Astrocyte of the cerebellum (primary cell): ENCODE measurements at regions not wholly inside any gene's neighbourhood (a gene's known extent, or its start where the extent isn't known, plus 50 kb on each side); places are given as distances from the start of the nearest gene placed in this dataset.

Experiments
- DNase-seq: peaks from one replicate; pipeline ENCODE4 v3.0.0-alpha.2; 2011; ENCODE audit warnings: low read depth
- H3K4me3 ChIP-seq: 2 replicates; pipeline ENCODE4 v1.5.1; 2011; ENCODE audit warnings: mild to moderate bottlenecking, low read depth, low read length, moderate library complexity
- in situ Hi-C: cut with HindIII; loops from 2 replicates; pipeline ENCODE4 v1.10.0; 2017; ENCODE audit warnings: low sequenced_read_pairs
- TF ChIP-seq, protein P1 (sequence below): IDR thresholded peaks from 2 replicates; pipeline ENCODE4 v1.5.1; 2012; ENCODE audit warnings: low read length, low read depth, moderate library complexity, mild to moderate bottlenecking; ENCODE audit errors: missing control alignments

DNA sequence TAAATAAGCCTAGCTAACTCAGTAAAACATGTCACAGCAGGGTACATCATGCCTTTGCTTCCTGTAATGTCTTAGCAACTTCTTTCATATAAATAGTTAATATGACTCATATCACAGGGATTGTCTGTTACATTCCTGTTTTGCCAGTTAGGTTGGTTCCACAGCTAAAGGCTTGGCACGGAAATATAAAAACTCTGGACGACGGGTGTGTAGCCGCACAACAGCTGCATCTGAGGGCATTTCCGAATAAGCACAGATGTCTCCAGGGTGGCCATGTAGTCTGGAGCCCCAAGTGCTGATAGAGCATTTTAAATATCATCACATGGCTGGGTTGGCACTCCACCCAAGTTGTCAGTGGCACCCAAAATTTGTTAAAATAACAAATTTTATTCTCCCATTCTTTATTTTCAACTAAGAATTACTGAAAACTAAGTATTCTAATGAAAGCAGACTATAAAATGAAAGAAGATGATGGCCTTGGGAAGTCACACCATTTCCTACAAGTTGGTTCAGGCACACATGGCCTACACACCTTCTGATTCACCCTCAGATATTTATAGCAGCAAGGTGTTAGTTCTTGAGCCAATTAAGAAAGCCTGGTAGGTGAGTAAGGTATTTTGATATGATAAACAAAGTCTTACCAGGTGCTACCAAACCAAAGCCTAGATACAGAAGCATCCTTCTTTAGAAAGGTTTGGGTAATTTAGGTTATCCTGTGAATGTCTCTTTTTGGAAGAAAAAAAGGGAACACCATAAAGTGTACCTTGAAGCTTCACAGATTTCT is 61.8 kb upstream of the STK17B start:
- peak; percentile 80 for DNase-seq
- TF ChIP-seq, protein P1, sequence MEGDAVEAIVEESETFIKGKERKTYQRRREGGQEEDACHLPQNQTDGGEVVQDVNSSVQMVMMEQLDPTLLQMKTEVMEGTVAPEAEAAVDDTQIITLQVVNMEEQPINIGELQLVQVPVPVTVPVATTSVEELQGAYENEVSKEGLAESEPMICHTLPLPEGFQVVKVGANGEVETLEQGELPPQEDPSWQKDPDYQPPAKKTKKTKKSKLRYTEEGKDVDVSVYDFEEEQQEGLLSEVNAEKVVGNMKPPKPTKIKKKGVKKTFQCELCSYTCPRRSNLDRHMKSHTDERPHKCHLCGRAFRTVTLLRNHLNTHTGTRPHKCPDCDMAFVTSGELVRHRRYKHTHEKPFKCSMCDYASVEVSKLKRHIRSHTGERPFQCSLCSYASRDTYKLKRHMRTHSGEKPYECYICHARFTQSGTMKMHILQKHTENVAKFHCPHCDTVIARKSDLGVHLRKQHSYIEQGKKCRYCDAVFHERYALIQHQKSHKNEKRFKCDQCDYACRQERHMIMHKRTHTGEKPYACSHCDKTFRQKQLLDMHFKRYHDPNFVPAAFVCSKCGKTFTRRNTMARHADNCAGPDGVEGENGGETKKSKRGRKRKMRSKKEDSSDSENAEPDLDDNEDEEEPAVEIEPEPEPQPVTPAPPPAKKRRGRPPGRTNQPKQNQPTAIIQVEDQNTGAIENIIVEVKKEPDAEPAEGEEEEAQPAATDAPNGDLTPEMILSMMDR = no peak
- no peak overlapping the region for H3K4me3 ChIP-seq
- in situ Hi-C loops = no loop called here

DNA sequence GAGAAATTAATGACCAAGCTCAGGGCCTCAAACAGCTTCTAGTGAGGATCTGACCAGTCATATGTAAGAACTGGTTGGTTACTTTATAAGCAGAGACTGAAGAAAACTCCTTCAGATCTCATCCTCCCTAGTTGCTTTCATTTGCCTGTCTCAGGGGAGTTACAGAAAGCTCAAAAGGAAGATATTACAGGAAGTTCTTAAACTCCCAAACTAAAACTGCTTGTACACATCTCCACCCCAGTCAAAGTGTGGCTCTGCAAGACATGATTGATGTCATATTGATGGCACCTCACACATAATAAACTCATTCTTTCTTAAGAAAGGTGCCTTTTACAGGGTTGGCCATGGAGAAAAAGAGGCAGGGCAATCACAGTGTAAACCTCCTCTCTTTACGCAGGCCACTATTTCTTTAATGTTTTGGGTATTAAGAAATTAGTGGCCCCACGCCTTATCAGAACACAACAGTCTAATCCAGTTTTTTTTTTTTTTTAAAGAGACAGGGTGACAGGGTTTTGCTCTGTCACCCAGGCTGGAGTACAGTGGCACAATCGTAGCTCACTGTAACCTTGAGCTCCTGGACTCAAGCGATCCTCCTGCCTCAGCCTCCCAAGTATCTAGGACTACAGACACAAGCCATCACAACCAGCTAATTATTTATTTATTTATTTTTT is 62.6 kb upstream of the STK17B start:
- TF ChIP-seq, protein P1 = no peak
- no peak for DNase-seq
- H3K4me3 ChIP-seq = no peak overlapping the region
- in situ Hi-C loops = no loop called here

DNA sequence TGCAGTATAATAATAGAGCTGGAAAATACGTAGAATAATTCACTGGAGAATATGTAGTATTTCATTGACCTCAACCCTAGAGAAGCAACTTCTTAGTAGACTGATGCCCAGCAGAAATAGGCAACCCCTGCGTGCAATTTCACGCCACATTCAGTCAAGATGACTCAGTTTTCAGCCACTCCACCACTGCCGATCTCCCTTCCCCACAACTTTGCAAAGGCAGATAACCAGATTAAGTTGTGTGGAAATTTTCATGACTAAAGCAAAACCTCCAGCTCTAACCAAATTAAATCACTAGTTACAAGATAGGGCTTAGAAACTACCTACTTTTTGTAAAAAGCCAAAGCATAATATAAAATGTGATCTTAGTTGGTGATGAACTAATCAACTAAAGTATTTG is 63.3 kb upstream of the STK17B start:
- TF ChIP-seq, protein P1 = no peak
- H3K4me3 ChIP-seq = no peak overlapping the region
- DNase-seq = peak; percentile 89
- in situ Hi-C loops = no loop called here

DNA sequence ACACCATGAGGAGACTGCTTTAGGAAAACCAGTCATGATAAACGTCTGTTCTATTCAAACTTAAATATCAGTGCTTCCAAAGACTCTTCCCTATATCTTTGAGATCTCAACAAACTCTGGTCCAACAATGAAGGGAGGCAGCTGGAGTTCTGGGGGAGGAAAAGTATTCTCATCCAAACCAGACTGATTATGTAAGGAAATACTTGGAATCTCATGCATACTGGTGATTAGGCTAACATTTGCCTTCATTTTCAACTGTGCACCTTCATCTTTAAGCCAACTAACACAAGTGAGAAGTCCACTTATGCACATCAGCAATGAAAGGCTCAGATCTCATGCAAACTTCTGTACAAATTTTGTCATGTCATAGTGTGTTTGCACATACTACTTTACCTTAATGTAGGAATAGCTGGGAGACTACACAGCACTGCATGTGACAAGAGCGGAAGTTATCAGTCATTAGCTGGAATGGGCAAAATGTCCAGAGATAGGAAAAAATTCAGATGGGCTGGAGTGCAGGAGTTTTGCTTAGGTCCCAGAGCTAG is 67.5 kb upstream of the STK17B start:
- no peak overlapping the region for H3K4me3 ChIP-seq
- TF ChIP-seq, protein P1 = no peak
- in situ Hi-C loops = no loop called here
- DNase-seq = no peak

DNA sequence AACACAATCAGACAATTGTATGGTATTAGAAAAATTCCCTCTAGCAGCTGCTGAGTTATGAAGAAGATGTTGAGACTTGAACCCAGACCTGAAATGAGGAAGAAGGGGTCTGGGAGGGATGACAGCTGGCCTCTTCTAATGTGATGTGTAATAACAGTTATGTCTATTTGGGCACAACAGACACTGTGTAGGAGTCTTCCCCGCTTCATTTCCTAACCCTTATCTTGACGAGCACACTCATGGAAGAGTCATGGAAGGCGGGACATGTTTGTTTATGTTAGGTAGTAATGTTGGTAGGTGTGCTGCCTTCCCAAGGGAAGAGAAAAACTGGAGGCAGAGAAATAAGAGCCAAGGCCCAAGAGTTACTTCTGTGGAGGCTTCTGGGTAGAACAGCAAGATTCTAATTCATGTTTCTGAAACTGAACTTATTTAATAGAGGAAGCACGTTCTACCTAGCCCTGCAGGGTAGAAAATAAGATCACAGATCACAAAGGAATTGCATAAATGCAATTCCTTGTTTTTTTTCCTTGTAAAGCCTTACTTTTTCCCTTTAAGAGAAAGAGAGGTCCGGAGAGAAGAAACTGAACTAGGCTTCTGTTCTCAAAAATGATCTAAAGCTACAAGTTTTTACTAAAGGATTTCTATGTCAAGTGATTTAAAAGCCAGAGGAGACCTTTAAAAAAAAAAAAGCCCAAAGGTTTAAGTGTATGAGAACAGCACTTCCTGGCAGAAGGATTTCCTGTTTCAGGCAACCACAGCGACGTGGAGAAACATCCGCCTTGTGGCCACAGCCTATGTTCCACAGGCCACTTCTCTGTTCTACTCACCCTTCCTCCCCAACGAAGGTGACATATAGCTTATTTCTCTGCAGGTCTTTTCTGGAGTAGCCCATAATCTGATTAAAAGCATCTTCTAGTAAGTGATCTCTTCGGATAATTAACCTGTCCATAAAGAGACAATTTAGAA is 68.5 kb upstream of the STK17B start:
- H3K4me3 ChIP-seq = no peak overlapping the region
- TF ChIP-seq, protein P1 = peak; percentile 11
- peak; percentile 40 for DNase-seq
- in situ Hi-C loops = no loop called here

DNA sequence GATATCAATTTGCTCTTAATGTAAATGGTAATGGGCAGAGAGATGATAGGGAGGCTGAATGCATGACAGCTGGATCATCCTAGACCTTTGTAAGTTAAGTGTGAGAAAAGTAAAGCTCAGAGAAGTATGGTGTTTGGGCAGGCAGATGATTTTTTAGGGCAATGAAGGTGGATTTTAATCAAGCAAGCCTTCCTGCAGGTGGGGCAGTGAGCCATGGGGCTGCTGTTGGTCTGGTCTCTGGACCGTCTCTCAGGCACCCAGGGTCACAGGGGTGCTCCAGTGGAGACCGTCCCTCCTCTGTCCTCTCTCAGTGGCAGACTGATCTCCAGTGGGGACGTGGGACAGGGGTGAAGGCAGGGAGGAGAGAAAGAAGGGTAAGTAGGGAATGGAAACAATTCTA is 69.8 kb upstream of the STK17B start:
- in situ Hi-C loops = no loop called here
- no peak overlapping the region for H3K4me3 ChIP-seq
- no peak for DNase-seq
- TF ChIP-seq, protein P1 = no peak
